HCT116 (cell line): ENCODE measurements at regions not wholly inside any gene's neighbourhood (a gene's known extent, or its start where the extent isn't known, plus 50 kb on each side); places are given as distances from the start of the nearest gene placed in this dataset.

ENCODE experiments used
- ATAC-seq: fragments of 200-7000 bp; cut with Tn5 transposase; 2 replicates; pipeline ENCODE4 v1.9.1; 2020; ENCODE audit warnings: mild to moderate bottlenecking, moderate library complexity
- BruUV-seq: library from RNA; stranded (reverse); fragments of 400-500 nt; replicated peaks from 2 replicates; lab custom pipeline; 2021; lab: Mats Ljungman, UMichigan
- CTCF ChIA-PET: fragments of 300-600 bp; sonication (Branson Sonifier 250); formaldehyde crosslinking; loops from one replicate; lab custom pipeline; 2021; ENCODE audit warnings: antibody characterized with exemption; lab: Charles Lee
- POLR2A ChIA-PET: fragments of 300-600, 350-600 bp; sonication (Branson Sonifier 250); formaldehyde crosslinking; loops from one replicate; lab custom pipeline; 2021; ENCODE audit warnings: antibody characterized with exemption; lab: Charles Lee
- RAD21 ChIA-PET, 2 experiments: fragments of 300-600 bp; sonication (Branson Sonifier 250); formaldehyde crosslinking; loops; one replicate each; lab custom pipeline; 2023; ENCODE audit warnings: low total read pairs in 2 of 2; ENCODE audit not compliant: uncharacterized antibody in 2 of 2, unreplicated experiment in 2 of 2, low non-redundant PET in 1 of 2; lab: Charles Lee
- DNase-seq: peaks from one replicate; pipeline ENCODE4 v3.0.0-alpha.2; 2010; ENCODE audit warnings: low read depth, low spot score
- H2AFZ ChIP-seq: fragments of 200-600 bp; shearing (Covaris generic), sonication (generic); 2 replicates; pipeline ENCODE4 v1.6.1; 2017; ENCODE audit warnings: low read depth, mixed run types, mixed read lengths, antibody characterized with exemption, low read length; ENCODE audit not compliant: poor library complexity, severe bottlenecking
- H3K27ac ChIP-seq: 2 replicates; pipeline ENCODE4 v1.5.1; 2012; ENCODE audit warnings: low read depth, low read length
- H3K27me3 ChIP-seq: fragments of 200-600 bp; sonication (generic); 2 replicates; pipeline ENCODE4 v1.6.1; 2016; ENCODE audit warnings: mixed run types, low read length, mixed read lengths; ENCODE audit not compliant: insufficient read depth
- H3K36me3 ChIP-seq, 2 experiments: fragments of 200-500 bp in 1 of 2; fragments of 200-600 bp in 1 of 2; sonication (Bioruptor generic) in 1 of 2; sonication (generic) in 1 of 2; 2 replicates each; pipeline versions ENCODE4 v1.5.1 to v1.6.1; 2014 to 2016; ENCODE audit warnings: low read length in 2 of 2, inconsistent platforms in 1 of 2, mixed read lengths in 1 of 2, mixed run types in 1 of 2; ENCODE audit not compliant: insufficient read depth in 2 of 2, control insufficient read depth in 1 of 2
- H3K4me1 ChIP-seq, 2 experiments: fragments of 200-600 bp in 1 of 2; sonication (generic) in 1 of 2; 2 replicates each; pipeline versions ENCODE4 v1.5.1 to v1.6.1; 2012 to 2017; ENCODE audit warnings: low read length in 2 of 2, inconsistent platforms in 1 of 2, mild to moderate bottlenecking in 1 of 2, mixed read lengths in 1 of 2, mixed run types in 1 of 2, moderate library complexity in 1 of 2; ENCODE audit not compliant: insufficient read depth in 2 of 2, control insufficient read depth in 1 of 2
- H3K4me2 ChIP-seq: fragments of 200-600 bp; sonication (generic); 2 replicates; pipeline ENCODE4 v1.6.1; 2017; ENCODE audit warnings: mixed run types, low read length, mixed read lengths
- H3K4me3 ChIP-seq, 2 experiments: fragments of 200-600 bp in 1 of 2; sonication (generic) in 1 of 2; replicated peaks in 1 of 2; 2 replicates each; pipeline ENCODE4 v1.5.1; 2011 to 2016; ENCODE audit warnings: low read length in 2 of 2, control low read depth in 1 of 2, low read depth in 1 of 2, mild to moderate bottlenecking in 1 of 2, mixed read lengths in 1 of 2, mixed run types in 1 of 2
- H3K79me2 ChIP-seq: fragments of 200-600 bp; sonication (generic); 2 replicates; pipeline ENCODE4 v1.6.1; 2017; ENCODE audit warnings: mild to moderate bottlenecking, mixed run types, low read length, moderate library complexity, mixed read lengths; ENCODE audit not compliant: insufficient read depth
- H3K9ac ChIP-seq: fragments of 200-600 bp; sonication (generic); 2 replicates; pipeline ENCODE4 v1.6.1; 2016; ENCODE audit warnings: low read length, mixed read lengths
- H3K9me2 ChIP-seq: fragments of 200-600 bp; sonication (generic), shearing (Covaris generic); 2 replicates; pipeline ENCODE4 v1.6.1; 2017; ENCODE audit warnings: mixed run types, mild to moderate bottlenecking, moderate library complexity; ENCODE audit not compliant: insufficient read depth
- H3K9me3 ChIP-seq, 2 experiments: fragments of 200-500 bp in 1 of 2; fragments of 200-600 bp in 1 of 2; sonication (Bioruptor generic) in 1 of 2; sonication (generic) in 1 of 2; 2 replicates each; pipeline ENCODE4 v1.6.1; 2014 to 2017; ENCODE audit warnings: low read length in 2 of 2, mixed read lengths in 2 of 2, inconsistent platforms in 1 of 2, low read depth in 1 of 2, mild to moderate bottlenecking in 1 of 2, mixed run types in 1 of 2, moderate library complexity in 1 of 2; ENCODE audit not compliant: control insufficient read depth in 1 of 2, insufficient read depth in 1 of 2
- H4K20me1 ChIP-seq: fragments of 200-600 bp; sonication (generic), shearing (Covaris generic); 2 replicates; pipeline ENCODE4 v1.6.1; 2017; ENCODE audit warnings: mixed run types, mild to moderate bottlenecking, moderate library complexity; ENCODE audit not compliant: insufficient read depth
- CBX3 ChIP-seq: IDR thresholded peaks from 2 replicates; pipeline ENCODE4 v1.6.1; 2012; ENCODE audit warnings: low read depth
- CEBPB ChIP-seq: IDR thresholded peaks from 2 replicates; pipeline ENCODE4 v1.6.1; 2012; ENCODE audit warnings: low read depth
- ELF1 ChIP-seq: IDR thresholded peaks from 2 replicates; pipeline ENCODE4 v1.6.1; 2012; ENCODE audit warnings: low read depth, borderline replicate concordance
- JUND ChIP-seq: IDR thresholded peaks from 2 replicates; pipeline ENCODE4 v1.6.1; 2012
- POLR2A ChIP-seq: IDR thresholded peaks from 2 replicates; pipeline ENCODE4 v1.7.0; 2011; ENCODE audit warnings: borderline replicate concordance; ENCODE audit not compliant: insufficient read depth, insufficient read length; ENCODE audit errors: extremely low read depth
- POLR2AphosphoS5 ChIP-seq: IDR thresholded peaks from 2 replicates; pipeline ENCODE4 v1.6.1; 2011; ENCODE audit warnings: mild to moderate bottlenecking, low read depth, low read length, moderate library complexity
- RAD21 ChIP-seq: IDR thresholded peaks from 2 replicates; pipeline ENCODE4 v1.6.1; 2012; ENCODE audit warnings: low read depth, mild to moderate bottlenecking
- SIN3A ChIP-seq: IDR thresholded peaks from 2 replicates; pipeline ENCODE4 v1.6.1; 2012; ENCODE audit warnings: low read depth
- SP1 ChIP-seq: IDR thresholded peaks from 2 replicates; pipeline ENCODE4 v1.6.1; 2012; ENCODE audit warnings: low read depth
- TCF7L2 ChIP-seq: IDR thresholded peaks from 2 replicates; pipeline ENCODE4 v1.7.0; 2011; ENCODE audit warnings: borderline replicate concordance, inconsistent platforms; ENCODE audit not compliant: insufficient read depth, insufficient read length; ENCODE audit errors: extremely low read depth
- YY1 ChIP-seq: IDR thresholded peaks from 2 replicates; pipeline ENCODE4 v1.6.1; 2011; ENCODE audit warnings: low read length, low read depth, moderate library complexity, mild to moderate bottlenecking; ENCODE audit not compliant: insufficient replicate concordance; ENCODE audit errors: extremely low read depth
- ZFX ChIP-seq: fragments of 450-650 bp; IDR thresholded peaks from 2 replicates; pipeline ENCODE4 v1.6.1; 2017
- ZNF274 ChIP-seq: fragments of 200-500 bp; sonication (Bioruptor generic); IDR thresholded peaks from 2 replicates; pipeline ENCODE4 v1.6.1; 2014; ENCODE audit warnings: mild to moderate bottlenecking, low read depth, low read length, inconsistent platforms
- intact Hi-C: fragments of 100-400 bp; cut with micrococcal nuclease; formaldehyde crosslinking; loops from 2 replicates; pipeline ENCODE4 v1.10.0; 2022
- TF ChIP-seq, protein P1 (sequence below): IDR thresholded peaks from 2 replicates; pipeline ENCODE4 v1.6.1; 2012
- TF ChIP-seq, protein P2 (sequence below), 3 experiments: fragments of 200-600 bp in 1 of 3; sonication (generic) in 1 of 3; IDR thresholded peaks in 2 of 3; conservative IDR thresholded peaks in 1 of 3; 2 replicates each; pipeline ENCODE4 v1.5.1; 2012 to 2017; ENCODE audit warnings: low read depth in 2 of 3, low read length in 2 of 3, antibody characterized with exemption in 1 of 3, borderline replicate concordance in 1 of 3, control low read depth in 1 of 3, mild to moderate bottlenecking in 1 of 3, mixed read lengths in 1 of 3, mixed run types in 1 of 3, moderate library complexity in 1 of 3; ENCODE audit not compliant: insufficient read depth in 1 of 3
- TF ChIP-seq, protein P3 (sequence below): IDR thresholded peaks from 2 replicates; pipeline ENCODE4 v1.6.1; 2011; ENCODE audit warnings: mild to moderate bottlenecking, low read length, moderate library complexity; ENCODE audit not compliant: insufficient replicate concordance; ENCODE audit errors: extremely low read depth

DNA sequence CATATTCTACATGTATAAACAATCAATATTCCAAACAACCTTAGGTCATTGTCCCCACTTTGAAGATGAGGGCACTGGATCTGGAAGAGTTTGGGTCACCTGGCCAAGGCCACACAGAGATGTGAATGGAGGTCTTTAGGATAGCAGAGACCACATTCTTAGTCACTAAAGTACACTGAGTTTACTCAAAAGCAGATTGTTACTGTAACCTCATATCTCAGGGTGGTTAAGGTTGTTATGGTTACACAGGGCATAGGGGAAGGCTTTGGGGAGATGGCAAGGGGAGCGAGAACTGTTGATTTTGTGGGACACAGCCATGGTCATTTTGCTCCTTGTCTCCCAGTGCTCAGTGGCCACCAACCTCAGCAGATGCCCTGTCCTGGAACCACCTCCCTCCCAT, 109.4 kb downstream of the GATA6 start:
- RAD21 ChIA-PET, result no interaction called here

DNA sequence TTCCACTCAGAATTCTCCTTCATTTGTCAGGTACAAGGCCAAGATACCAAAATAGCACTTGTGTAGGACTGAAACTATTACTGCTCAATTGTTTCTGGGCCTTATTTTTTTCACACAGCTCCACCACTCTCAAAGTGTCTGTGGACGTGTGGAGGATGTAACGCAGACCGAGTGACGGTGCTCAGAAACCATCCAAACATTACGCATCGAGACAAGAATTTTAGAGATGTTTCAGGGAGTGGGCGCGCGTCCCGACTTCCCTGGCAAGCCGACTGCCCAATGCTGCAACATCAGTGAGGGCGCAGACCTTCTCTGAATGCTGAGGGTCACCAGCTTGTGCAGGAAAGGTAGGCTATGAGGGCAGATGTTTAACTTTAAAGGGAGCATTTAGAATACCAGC, 108.4 kb downstream of the GATA6 start:
- H4K20me1 ChIP-seq, result no peaks in the 10 kb centered on the region
- BruUV-seq, result no TSS peak
- H3K9me3 ChIP-seq, result no peaks in the 10 kb centered on the region
- CTCF ChIA-PET, result no interaction called here
- no peak overlapping the region for H3K27ac ChIP-seq
- H3K27me3 ChIP-seq, result 0 out of 2 replicates have a peak, but pooled peaks cover 4% of the 10 kb centered on the region
- H3K9me2 ChIP-seq, result no peaks in the 10 kb centered on the region
- TF ChIP-seq, protein P1, sequence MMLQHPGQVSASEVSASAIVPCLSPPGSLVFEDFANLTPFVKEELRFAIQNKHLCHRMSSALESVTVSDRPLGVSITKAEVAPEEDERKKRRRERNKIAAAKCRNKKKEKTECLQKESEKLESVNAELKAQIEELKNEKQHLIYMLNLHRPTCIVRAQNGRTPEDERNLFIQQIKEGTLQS, result no peak
- TF ChIP-seq CEBPB (no peak), ELF1 (no peak), RAD21 (no peak), SIN3A (no peak), SP1 (no peak), TCF7L2 (no peak), YY1 (no peak), JUND (no peak), ZNF274 (no peak), POLR2AphosphoS5 (no peak), ZFX (no peak), POLR2A (no peak), CBX3 (no peak)
- TF ChIP-seq, protein P2, sequence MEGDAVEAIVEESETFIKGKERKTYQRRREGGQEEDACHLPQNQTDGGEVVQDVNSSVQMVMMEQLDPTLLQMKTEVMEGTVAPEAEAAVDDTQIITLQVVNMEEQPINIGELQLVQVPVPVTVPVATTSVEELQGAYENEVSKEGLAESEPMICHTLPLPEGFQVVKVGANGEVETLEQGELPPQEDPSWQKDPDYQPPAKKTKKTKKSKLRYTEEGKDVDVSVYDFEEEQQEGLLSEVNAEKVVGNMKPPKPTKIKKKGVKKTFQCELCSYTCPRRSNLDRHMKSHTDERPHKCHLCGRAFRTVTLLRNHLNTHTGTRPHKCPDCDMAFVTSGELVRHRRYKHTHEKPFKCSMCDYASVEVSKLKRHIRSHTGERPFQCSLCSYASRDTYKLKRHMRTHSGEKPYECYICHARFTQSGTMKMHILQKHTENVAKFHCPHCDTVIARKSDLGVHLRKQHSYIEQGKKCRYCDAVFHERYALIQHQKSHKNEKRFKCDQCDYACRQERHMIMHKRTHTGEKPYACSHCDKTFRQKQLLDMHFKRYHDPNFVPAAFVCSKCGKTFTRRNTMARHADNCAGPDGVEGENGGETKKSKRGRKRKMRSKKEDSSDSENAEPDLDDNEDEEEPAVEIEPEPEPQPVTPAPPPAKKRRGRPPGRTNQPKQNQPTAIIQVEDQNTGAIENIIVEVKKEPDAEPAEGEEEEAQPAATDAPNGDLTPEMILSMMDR (IDR thresholded peaks at IDR 0.05 in 2 of 3, conservative IDR thresholded peaks at IDR 0.05 in 1 of 3; ENCODE audit: borderline replicate concordance in 1 of 3, insufficient read depth in 1 of 3, low read depth in 2 of 3, low read length in 2 of 3), result no peak
- TF ChIP-seq, protein P3, sequence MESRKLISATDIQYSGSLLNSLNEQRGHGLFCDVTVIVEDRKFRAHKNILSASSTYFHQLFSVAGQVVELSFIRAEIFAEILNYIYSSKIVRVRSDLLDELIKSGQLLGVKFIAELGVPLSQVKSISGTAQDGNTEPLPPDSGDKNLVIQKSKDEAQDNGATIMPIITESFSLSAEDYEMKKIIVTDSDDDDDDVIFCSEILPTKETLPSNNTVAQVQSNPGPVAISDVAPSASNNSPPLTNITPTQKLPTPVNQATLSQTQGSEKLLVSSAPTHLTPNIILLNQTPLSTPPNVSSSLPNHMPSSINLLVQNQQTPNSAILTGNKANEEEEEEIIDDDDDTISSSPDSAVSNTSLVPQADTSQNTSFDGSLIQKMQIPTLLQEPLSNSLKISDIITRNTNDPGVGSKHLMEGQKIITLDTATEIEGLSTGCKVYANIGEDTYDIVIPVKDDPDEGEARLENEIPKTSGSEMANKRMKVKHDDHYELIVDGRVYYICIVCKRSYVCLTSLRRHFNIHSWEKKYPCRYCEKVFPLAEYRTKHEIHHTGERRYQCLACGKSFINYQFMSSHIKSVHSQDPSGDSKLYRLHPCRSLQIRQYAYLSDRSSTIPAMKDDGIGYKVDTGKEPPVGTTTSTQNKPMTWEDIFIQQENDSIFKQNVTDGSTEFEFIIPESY, result no peak
- H3K79me2 ChIP-seq, result no peaks in the 10 kb centered on the region
- RAD21 ChIA-PET, result no interaction called here
- DNase-seq (no peak), ATAC-seq (no peak)
- H3K4me3 ChIP-seq, result no peak overlapping the region
- H3K4me2 ChIP-seq, result no peak overlapping the region
- POLR2A ChIA-PET, result no interaction called here
- H2AFZ ChIP-seq, result no peak overlapping the region
- no peak overlapping the region for H3K9ac ChIP-seq
- peaks cover 6 to 9% of the 10 kb centered on the region in 2 experiments; a peak in 3 of 4 replicates for H3K4me1 ChIP-seq
- intact Hi-C loops, result no loop called here
- no peaks in the 10 kb centered on the region for H3K36me3 ChIP-seq

More for the DNA sequence above, 109.4 kb downstream of the GATA6 start:
- Histone ChIP-seq H3K4me1 (peaks cover 9 to 18% of the 10 kb centered on the region in 2 experiments; a peak in 3 of 4 replicates), H3K9me3 (no peaks in the 10 kb centered on the region), H3K36me3 (no peaks in the 10 kb centered on the region), H2AFZ (no peak overlapping the region), H3K27me3 (no peaks in the 10 kb centered on the region), H3K9me2 (no peaks in the 10 kb centered on the region), H3K4me3 (no peak overlapping the region), H3K9ac (no peak overlapping the region), H3K79me2 (no peaks in the 10 kb centered on the region), H3K27ac (no peak overlapping the region), H4K20me1 (no peaks in the 10 kb centered on the region), H3K4me2 (no peak overlapping the region)
- POLR2A ChIA-PET, result no interaction called here
- CTCF ChIA-PET, result no interaction called here
- intact Hi-C loops, result no loop called here
- ATAC-seq, result no peak
- no peak for DNase-seq
- no peak for TF ChIP-seq CBX3
- no TSS peak for BruUV-seq
